Neural cell (in vitro differentiated cells): ENCODE measurements at regions not wholly inside any gene's neighbourhood (a gene's known extent, or its start where the extent isn't known, plus 50 kb on each side); places are given as distances from the start of the nearest gene placed in this dataset.

Experiments
- EZH2 ChIP-seq: fragments of 200-600, 300-800 bp; shearing (Covaris generic), sonication (generic); IDR thresholded peaks from 2 replicates; pipeline ENCODE4 v1.6.1; 2014; ENCODE audit warnings: antibody characterized with exemption, low read length, borderline replicate concordance, mild to moderate bottlenecking; ENCODE audit not compliant: insufficient read depth, poor library complexity, severe bottlenecking
- MXI1 ChIP-seq: fragments of 450-650 bp; conservative IDR thresholded peaks from 2 replicates; pipeline ENCODE4 v1.6.1; 2014; ENCODE audit warnings: antibody characterized with exemption, mild to moderate bottlenecking; ENCODE audit not compliant: poor library complexity, severe bottlenecking
- POLR2AphosphoS5 ChIP-seq: IDR thresholded peaks from 2 replicates; pipeline ENCODE4 v1.6.1; 2012
- RAD21 ChIP-seq: fragments of 450-650 bp; conservative IDR thresholded peaks from 2 replicates; pipeline ENCODE4 v1.6.1; 2014; ENCODE audit warnings: antibody characterized with exemption, mild to moderate bottlenecking, moderate library complexity
- SMC3 ChIP-seq: fragments of 450-650 bp; conservative IDR thresholded peaks from 2 replicates; pipeline ENCODE4 v1.6.1; 2014; ENCODE audit warnings: antibody characterized with exemption, mild to moderate bottlenecking, moderate library complexity; ENCODE audit not compliant: poor library complexity
- TAF1 ChIP-seq: IDR thresholded peaks from 2 replicates; pipeline ENCODE4 v1.6.1; 2012; ENCODE audit warnings: low read depth
- TF ChIP-seq, protein P1 (sequence below): fragments of 450-650 bp; IDR thresholded peaks from 2 replicates; pipeline ENCODE4 v1.5.1; 2014; ENCODE audit warnings: antibody characterized with exemption, mild to moderate bottlenecking, moderate library complexity; ENCODE audit not compliant: poor library complexity, severe bottlenecking

DNA sequence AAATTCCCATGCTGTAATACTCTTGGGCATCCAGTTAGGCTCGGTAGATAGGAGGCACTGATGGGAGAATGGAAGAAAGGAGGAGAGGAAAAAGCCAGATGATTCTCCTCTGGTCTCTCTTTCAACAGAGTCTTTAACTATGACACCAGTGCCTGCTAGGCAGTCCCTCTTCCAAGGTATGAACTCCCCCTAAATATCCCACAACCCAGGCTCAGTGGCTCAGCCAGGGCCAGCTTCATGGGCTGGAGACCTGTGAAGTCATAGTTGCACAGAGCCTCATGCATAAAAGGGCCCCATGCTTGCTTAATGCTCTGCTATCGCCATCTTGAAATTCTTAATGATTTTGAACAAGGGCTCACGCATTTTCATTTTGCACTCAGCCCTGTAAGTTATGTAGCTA, 869.2 kb upstream of the GCFC2 start:
- TF ChIP-seq, protein P1, sequence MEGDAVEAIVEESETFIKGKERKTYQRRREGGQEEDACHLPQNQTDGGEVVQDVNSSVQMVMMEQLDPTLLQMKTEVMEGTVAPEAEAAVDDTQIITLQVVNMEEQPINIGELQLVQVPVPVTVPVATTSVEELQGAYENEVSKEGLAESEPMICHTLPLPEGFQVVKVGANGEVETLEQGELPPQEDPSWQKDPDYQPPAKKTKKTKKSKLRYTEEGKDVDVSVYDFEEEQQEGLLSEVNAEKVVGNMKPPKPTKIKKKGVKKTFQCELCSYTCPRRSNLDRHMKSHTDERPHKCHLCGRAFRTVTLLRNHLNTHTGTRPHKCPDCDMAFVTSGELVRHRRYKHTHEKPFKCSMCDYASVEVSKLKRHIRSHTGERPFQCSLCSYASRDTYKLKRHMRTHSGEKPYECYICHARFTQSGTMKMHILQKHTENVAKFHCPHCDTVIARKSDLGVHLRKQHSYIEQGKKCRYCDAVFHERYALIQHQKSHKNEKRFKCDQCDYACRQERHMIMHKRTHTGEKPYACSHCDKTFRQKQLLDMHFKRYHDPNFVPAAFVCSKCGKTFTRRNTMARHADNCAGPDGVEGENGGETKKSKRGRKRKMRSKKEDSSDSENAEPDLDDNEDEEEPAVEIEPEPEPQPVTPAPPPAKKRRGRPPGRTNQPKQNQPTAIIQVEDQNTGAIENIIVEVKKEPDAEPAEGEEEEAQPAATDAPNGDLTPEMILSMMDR, result no peak
- TF ChIP-seq POLR2AphosphoS5 (no peak), MXI1 (no peak), EZH2 (no peak), RAD21 (no peak), SMC3 (no peak), TAF1 (no peak)
